NCI-H187 (cell line): ENCODE measurements at regions not wholly inside any gene's neighbourhood (a gene's known extent, or its start where the extent isn't known, plus 50 kb on each side); places are given as distances from the start of the nearest gene placed in this dataset.

ENCODE experiments used
- DNase-seq, 2 experiments: peaks; one replicate each; lab custom pipeline; 2025; lab: John Stamatoyannopoulos, UW

DNA sequence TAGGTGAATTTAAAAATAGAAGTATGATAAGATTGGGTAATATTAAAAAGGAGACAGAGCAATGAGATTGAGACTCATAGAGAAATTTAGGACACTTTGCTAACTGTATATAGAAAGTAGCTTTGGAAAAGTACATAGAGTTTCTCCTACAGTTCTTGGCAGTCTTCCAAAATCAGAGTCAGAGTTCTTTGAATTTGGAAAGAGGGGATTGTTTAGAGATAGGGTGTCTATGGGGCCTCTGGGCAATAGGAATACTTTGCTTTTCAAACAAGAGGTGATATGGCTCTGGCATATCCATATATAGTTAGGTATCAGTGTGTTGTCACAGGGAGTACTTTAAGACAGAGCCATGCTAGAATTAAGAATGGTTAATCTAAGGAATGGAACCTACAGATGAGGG lies 477.1 kb upstream of the KCNMB2 start:
- no peak for DNase-seq

DNA sequence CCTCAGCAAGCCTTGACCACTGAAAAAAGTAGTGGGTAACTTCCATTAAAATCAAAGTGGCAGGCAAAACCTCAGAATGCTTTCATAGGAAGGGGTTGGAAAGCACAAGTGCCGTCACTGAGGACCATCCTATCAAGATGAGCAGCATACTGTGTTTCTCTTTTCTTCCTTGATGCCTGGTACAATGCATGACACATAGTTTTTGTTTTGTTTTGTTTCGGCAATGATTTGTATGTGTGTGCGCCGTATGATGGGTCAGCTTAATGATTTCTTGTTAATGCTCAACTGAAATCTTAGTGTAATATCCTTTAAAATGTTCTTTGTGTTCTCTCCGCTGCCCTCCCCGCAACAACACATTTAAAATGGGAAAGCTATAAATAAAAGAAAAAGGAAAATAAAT lies 476.4 kb upstream of the KCNMB2 start:
- no peak for DNase-seq

DNA sequence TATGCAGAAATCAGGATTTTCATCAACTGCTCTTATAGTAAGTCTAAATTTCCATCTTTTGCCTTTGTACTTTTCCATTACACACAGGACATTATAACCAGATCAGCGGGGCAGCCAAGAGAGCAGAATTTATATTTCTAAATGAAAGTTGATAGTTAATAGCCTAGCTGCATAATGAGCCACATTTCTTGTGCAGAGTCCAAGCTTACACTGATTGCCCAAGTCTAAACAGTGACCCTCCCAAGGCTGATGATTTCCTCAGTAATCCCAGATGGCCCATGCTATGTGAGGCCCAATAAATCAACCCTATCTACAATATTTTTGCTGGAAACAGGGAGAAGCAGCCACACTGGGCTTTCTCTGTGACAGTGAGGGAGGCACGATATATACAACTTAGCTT lies 475.8 kb upstream of the KCNMB2 start:
- DNase-seq = no peak

- no peak for DNase-seq
These were observed 474.1 kb upstream of the KCNMB2 start for GRCh38 chr3:178062126-178062525.

- no peak for DNase-seq
These were observed 472.8 kb upstream of the KCNMB2 start for GRCh38 chr3:178063461-178063860.

- DNase-seq = no peak
These were observed 468.5 kb upstream of the KCNMB2 start for GRCh38 chr3:178067721-178068120.

DNA sequence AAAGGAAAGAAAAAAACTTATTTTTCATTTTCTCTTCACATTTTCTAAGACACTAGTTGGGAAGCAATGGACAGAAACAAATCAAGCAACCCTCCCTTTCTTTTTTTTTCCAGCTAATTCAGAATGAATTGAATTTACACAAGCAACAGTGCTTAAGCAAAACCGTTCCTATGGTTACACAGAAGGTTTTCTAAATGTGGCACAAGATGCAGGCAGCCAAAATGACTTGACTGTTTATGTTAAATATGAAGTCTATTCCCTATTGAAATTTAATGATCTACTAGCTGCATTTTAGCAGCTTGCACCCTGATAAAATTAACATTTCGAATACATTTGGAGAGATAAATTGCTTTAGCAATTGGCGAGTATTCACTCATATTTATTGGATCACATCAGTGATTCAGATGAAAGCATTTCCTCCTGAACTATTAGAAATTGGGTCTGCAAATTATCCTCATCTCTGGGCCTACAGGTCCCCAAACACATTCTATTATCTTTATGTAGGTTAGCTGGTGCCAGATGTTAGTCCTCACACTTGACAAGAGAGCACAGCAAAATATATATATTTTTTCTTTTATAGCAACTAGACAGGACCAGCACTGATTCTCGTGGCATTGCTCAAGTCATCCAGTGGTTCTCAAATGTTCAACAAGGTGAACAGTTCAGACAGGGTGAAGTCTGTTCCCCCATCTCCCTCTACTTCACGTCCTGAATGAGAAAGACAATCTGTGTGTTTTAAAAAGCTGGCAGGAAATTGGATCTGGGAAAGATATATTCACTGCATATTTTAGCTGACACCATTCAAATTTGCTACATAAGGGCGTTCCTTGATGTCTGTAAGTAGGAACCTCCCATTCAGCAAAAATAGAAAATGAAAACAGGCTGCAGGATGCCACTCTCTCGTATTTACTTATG lies 463.6 kb upstream of the KCNMB2 start:
- no peak for DNase-seq

DNA sequence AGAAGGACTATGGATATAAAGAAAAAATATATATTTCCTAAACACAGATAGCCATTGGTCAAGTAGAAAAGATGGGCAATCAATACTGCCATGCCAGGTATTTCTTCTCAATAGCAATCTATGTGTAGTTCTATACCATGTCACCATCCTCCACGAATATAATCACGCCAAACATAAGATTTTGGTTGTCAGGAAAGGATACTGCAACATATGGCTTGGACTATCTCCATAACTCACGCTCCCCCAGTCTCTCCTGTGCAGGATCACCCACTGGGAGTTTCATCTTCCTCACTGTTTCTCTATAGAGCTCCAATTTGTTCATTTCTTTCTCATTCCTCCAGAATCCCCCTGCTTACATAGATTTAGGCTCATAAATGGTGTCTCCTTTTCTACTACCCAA lies 462.9 kb upstream of the KCNMB2 start:
- DNase-seq = no peak

GRCh38 chr3:178075344-178075743 lies 460.9 kb upstream of the KCNMB2 start:
- DNase-seq = no peak

- DNase-seq = no peak
These were observed 457.3 kb upstream of the KCNMB2 start for GRCh38 chr3:178078953-178079352.

DNA sequence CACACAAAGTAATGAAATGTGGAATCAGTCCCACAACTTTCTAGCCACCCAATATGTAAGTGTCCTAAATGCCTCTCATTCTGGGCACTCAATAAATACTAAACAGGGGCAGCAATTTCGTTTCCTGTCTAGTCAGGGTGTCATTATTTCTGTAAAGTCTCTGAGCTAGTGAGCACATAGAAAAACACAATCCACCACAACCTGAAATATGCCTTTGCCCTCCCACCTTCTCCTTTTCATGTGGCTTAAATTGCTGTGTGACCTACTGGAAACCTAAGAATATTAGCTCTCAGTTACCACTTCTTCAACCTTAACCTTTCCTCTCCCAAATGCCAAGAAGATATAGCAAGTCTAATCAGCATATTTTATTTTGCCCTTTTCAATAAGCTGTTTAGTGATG lies 456.3 kb upstream of the KCNMB2 start:
- no peak for DNase-seq

DNA sequence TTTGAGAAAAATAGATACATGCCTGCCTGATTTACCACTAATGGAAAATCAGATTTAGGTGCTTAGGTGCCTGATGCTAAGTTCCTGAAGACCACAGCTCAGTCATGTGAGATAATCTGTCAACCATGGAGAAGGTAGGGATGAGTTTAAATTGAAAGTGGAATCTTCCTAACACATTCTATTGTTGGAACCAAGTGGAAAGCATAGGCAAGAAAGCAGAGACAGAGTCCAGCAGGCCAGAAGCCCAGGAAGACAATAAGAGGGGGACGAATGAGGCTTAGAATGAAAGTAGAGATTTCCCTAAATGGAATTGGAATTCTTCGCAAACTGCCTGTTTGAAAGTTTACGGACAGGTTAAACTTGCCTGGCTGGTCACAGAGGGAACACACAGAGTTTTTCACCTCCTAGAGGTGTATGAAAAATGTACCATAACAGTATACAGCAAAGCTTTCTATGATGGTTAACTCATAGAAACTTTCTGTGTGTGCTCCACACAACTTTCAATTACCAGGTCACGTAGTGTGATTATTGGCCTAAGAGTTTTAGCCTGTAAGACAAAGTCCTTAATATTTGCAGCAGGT lies 453.8 kb upstream of the KCNMB2 start:
- no peak for DNase-seq

DNA sequence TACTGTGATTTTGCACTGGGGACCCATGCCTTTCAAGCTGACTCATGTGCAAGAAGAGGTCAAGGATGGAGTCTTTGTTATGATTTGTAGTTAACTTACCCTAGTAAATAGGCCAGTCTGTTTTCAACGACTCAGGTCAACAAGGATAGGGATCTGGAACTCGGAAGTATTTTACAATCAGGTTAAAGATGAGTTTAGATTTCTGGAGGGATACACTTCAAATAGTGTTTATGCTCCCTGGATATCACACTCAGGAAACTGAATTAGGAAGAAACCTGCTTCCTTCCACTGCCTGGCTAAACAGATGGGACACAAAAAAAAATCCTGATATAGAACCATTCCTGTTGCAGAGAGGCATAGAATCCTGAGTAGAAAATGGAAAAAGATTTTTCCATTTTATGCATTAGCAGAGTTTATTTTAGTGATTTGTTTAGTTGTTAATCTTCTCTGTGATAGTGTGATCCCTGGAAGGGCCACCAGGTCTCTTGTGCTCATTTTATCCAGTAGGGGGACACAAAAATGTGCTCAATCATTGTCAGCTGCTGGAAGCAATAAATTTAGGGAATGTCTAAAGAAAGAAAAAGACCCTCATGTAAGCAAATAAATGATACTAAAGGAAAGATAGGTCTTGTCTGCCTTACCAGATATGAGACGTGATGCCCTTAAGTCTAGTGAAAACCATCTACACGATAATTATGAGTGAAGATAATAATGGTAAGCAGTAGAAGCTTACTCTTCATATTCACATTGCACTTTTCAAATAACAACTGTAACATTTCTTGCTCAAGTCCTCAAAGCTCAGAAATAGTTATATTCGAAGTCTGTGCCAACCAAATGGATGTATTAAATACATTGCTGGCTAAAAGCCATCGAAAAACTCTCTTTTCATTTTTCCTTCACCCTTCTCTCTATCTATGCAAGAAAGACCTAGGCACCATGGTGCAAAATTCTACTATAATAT lies 452.1 kb upstream of the KCNMB2 start:
- DNase-seq = peak in 1 of 2 experiments; percentile 31

- peak; percentile 79 to 80 for DNase-seq
These were observed 451.1 kb upstream of the KCNMB2 start for GRCh38 chr3:178084938-178085816.

- no peak for DNase-seq
These were observed 450.5 kb upstream of the KCNMB2 start for GRCh38 chr3:178085817-178086123.

- DNase-seq = no peak
These were observed 450.0 kb upstream of the KCNMB2 start for GRCh38 chr3:178086144-178086825.

GRCh38 chr3:178087376-178087775 lies 448.9 kb upstream of the KCNMB2 start:
- no peak for DNase-seq

GRCh38 chr3:178088963-178089362 lies 447.3 kb upstream of the KCNMB2 start:
- DNase-seq = no peak

- DNase-seq = no peak
These were observed 445.3 kb upstream of the KCNMB2 start for GRCh38 chr3:178090899-178091298.

GRCh38 chr3:178095522-178095921 lies 440.7 kb upstream of the KCNMB2 start:
- DNase-seq = no peak

DNA sequence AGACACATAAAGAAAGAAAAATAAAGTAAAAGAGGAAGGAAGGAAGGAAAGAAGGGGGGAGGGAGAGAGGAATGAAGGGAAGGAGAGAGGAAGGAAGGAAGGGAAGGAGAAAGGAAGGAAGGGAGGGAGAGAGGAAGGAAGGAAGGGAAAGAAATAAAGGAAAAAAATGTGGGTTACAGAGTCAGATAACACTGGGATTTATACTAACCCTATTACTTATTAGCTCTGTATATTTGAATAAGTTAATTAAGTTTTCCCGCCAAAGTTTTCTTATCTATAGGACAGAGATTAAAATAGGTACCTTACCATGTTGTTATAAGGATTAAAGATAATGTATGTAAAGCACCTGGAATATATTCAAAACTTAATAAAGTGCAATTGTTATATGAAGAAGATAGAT lies 439.3 kb upstream of the KCNMB2 start:
- DNase-seq = no peak
